ENCODE measurements at regions not wholly inside any gene's neighbourhood (a gene's known extent, or its start where the extent isn't known, plus 50 kb on each side); places are given as distances from the start of the nearest gene placed in this dataset.

GRCh38 chr2:42922293-42922692 lies 129.9 kb upstream of the HAAO start:
- H3K9me2 ChIP-seq (ENCODE audit: insufficient read depth), result no peaks in the 10 kb centered on the region
- no peak overlapping the region for H3K27ac ChIP-seq
- DNase-seq, result no peak
- TF ChIP-seq CTCF (conservative IDR thresholded peaks at IDR 0.05), result no peak
- no peak for TF ChIP-seq EZH2 (IDR thresholded peaks at IDR 0.05; ENCODE audit: low read depth)
- no peak overlapping the region for H2AFZ ChIP-seq
- CTCF ChIA-PET, result no interaction called here
- 0 out of 2 replicates have a peak, but pooled peaks cover 2% of the 10 kb centered on the region for H3K27me3 ChIP-seq (ENCODE audit: insufficient read depth, low read depth)
- no peaks in the 10 kb centered on the region for H3K9me3 ChIP-seq (ENCODE audit: insufficient read depth, low read depth)
- H3K4me2 ChIP-seq, result no peak overlapping the region
- H3K79me2 ChIP-seq (ENCODE audit: low read depth), result no peaks in the 10 kb centered on the region
- peaks cover 21% of the 10 kb centered on the region for H3K4me1 ChIP-seq (replicated peaks; ENCODE audit: insufficient read depth)
- H3K4me3 ChIP-seq, result no peak overlapping the region
- no peaks in the 10 kb centered on the region for H3K36me3 ChIP-seq (ENCODE audit: low read depth)
- POLR2A ChIA-PET (ENCODE audit: unreplicated experiment), result no interaction called here
- intact Hi-C loops (cut with micrococcal nuclease; ENCODE audit: unreplicated experiment), result no loop called here
- H4K20me1 ChIP-seq (ENCODE audit: insufficient read depth), result no peaks in the 10 kb centered on the region
- no peaks in the 10 kb centered on the region for H3F3A ChIP-seq (ENCODE audit: insufficient read depth, low read depth)
- no TSS peak for BruUV-seq (replicated peaks)

GRCh38 chr2:42921721-42922120 lies 129.3 kb upstream of the HAAO start:
- Histone ChIP-seq H3F3A (ENCODE audit: insufficient read depth, low read depth) (no peaks in the 10 kb centered on the region), H3K27me3 (ENCODE audit: insufficient read depth, low read depth) (0 out of 2 replicates have a peak, but pooled peaks cover 7% of the 10 kb centered on the region), H3K4me1 (replicated peaks; ENCODE audit: insufficient read depth) (peaks cover 21% of the 10 kb centered on the region), H3K36me3 (ENCODE audit: low read depth) (no peaks in the 10 kb centered on the region), H3K4me3 (no peak overlapping the region), H2AFZ (no peak overlapping the region), H3K9me2 (ENCODE audit: insufficient read depth) (no peaks in the 10 kb centered on the region), H3K9me3 (ENCODE audit: insufficient read depth, low read depth) (no peaks in the 10 kb centered on the region), H3K27ac (no peak overlapping the region), H3K4me2 (no peak overlapping the region), H3K79me2 (ENCODE audit: low read depth) (no peaks in the 10 kb centered on the region), H4K20me1 (ENCODE audit: insufficient read depth) (no peaks in the 10 kb centered on the region)
- ChIA-PET POLR2A (ENCODE audit: unreplicated experiment) (no interaction called here), CTCF (interaction anchor here (0.5 kb wide), 1 partner anchor 91 kb away, joined by 3 read pairs; no protein-coding TSS in a partner anchor)
- no TSS peak for BruUV-seq (replicated peaks)
- intact Hi-C loops (cut with micrococcal nuclease; ENCODE audit: unreplicated experiment), result no loop called here
- DNase-seq, result no peak
- no peak for TF ChIP-seq EZH2 (IDR thresholded peaks at IDR 0.05; ENCODE audit: low read depth)
- no peak for TF ChIP-seq CTCF (conservative IDR thresholded peaks at IDR 0.05)

- H2AFZ ChIP-seq, result no peak overlapping the region
- BruUV-seq (replicated peaks), result no TSS peak
- no peak overlapping the region for H3K4me2 ChIP-seq
- H4K20me1 ChIP-seq (ENCODE audit: insufficient read depth), result no peaks in the 10 kb centered on the region
- peaks cover 21% of the 10 kb centered on the region for H3K4me1 ChIP-seq (replicated peaks; ENCODE audit: insufficient read depth)
- no peaks in the 10 kb centered on the region for H3K9me3 ChIP-seq (ENCODE audit: insufficient read depth, low read depth)
- intact Hi-C loops (cut with micrococcal nuclease; ENCODE audit: unreplicated experiment), result no loop called here
- no peaks in the 10 kb centered on the region for H3K36me3 ChIP-seq (ENCODE audit: low read depth)
- no peaks in the 10 kb centered on the region for H3K79me2 ChIP-seq (ENCODE audit: low read depth)
- DNase-seq, result no peak
- ChIA-PET CTCF (no interaction called here), POLR2A (ENCODE audit: unreplicated experiment) (no interaction called here)
- TF ChIP-seq EZH2 (IDR thresholded peaks at IDR 0.05; ENCODE audit: low read depth) (no peak), CTCF (conservative IDR thresholded peaks at IDR 0.05) (no peak)
- H3K27me3 ChIP-seq (ENCODE audit: insufficient read depth, low read depth), result 0 out of 2 replicates have a peak, but pooled peaks cover 13% of the 10 kb centered on the region
- no peaks in the 10 kb centered on the region for H3F3A ChIP-seq (ENCODE audit: insufficient read depth, low read depth)
- H3K27ac ChIP-seq, result no peak overlapping the region
- H3K4me3 ChIP-seq, result no peak overlapping the region
- H3K9me2 ChIP-seq (ENCODE audit: insufficient read depth), result no peaks in the 10 kb centered on the region
Measured at GRCh38 chr2:42921147-42921520, 128.8 kb upstream of the HAAO start.

Data from PC-9 (cell line).